ENCODE measurements at regions not wholly inside any gene's neighbourhood (a gene's known extent, or its start where the extent isn't known, plus 50 kb on each side); places are given as distances from the start of the nearest gene placed in this dataset.

DNA sequence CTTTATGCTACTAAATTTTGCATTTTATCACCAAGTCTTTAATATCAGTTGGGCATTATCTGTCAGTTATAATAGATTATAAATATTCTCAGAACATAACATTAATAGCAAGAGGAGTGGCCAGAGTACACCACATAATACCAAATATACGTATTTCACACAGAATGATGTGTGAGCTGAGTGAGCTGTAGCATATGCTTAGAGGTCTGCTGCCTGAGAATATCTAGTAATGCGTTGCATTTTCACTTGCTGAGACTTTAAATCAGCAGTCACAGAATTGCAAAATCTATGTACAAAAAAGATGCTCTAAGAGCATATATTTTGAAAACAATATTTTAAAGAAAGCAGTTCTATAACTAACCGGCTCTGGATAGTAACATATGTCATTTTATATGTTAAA is 921.1 kb upstream of the EDIL3 start:
- H3K4me3 ChIP-seq, result no peak overlapping the region
- WGBS, 2 donors, result 88 to 90% methylated on average over 3 of the region's 3 CpGs
- H3K27me3 ChIP-seq, result no peaks in the 10 kb centered on the region
- no peak for DNase-seq (ENCODE audit: low spot score in 2 of 2)
- no peak overlapping the region for H3K27ac ChIP-seq
- TF ChIP-seq, protein P1, sequence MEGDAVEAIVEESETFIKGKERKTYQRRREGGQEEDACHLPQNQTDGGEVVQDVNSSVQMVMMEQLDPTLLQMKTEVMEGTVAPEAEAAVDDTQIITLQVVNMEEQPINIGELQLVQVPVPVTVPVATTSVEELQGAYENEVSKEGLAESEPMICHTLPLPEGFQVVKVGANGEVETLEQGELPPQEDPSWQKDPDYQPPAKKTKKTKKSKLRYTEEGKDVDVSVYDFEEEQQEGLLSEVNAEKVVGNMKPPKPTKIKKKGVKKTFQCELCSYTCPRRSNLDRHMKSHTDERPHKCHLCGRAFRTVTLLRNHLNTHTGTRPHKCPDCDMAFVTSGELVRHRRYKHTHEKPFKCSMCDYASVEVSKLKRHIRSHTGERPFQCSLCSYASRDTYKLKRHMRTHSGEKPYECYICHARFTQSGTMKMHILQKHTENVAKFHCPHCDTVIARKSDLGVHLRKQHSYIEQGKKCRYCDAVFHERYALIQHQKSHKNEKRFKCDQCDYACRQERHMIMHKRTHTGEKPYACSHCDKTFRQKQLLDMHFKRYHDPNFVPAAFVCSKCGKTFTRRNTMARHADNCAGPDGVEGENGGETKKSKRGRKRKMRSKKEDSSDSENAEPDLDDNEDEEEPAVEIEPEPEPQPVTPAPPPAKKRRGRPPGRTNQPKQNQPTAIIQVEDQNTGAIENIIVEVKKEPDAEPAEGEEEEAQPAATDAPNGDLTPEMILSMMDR (IDR thresholded peaks at IDR 0.05), result no peak
- TF ChIP-seq POLR2A (IDR thresholded peaks at IDR 0.05) (no peak), EP300 (IDR thresholded peaks at IDR 0.05) (no peak)
- no peaks in the 10 kb centered on the region for H3K36me3 ChIP-seq
- H3K9me3 ChIP-seq, result no peaks in the 10 kb centered on the region
- H3K4me1 ChIP-seq, result no peaks in the 10 kb centered on the region

DNA sequence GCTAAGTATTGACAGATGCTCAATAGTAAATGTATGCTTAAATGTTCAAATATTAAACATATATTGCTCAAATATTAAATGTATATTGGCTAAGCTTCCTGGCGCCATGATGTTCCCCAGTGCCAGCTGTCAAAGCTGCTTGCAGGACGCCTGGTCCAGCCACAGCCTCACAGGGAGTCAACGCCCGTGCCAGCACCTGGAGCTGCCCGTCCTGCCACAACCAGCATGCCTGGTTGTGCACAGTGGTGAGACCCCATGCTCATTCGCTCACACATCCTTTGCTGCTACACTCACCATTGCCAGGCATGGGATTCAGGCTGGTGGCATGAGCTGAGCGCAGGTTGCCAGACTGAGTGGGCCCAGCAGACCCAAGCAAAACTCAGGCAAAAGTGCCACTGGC is 926.9 kb upstream of the EDIL3 start:
- Histone ChIP-seq H3K27ac (no peak overlapping the region), H3K9me3 (no peaks in the 10 kb centered on the region), H3K4me3 (no peak overlapping the region), H3K36me3 (no peaks in the 10 kb centered on the region), H3K4me1 (no peaks in the 10 kb centered on the region), H3K27me3 (no peaks in the 10 kb centered on the region)
- DNase-seq (ENCODE audit: low spot score in 2 of 2), result no peak
- TF ChIP-seq, protein P1 (IDR thresholded peaks at IDR 0.05), result no peak
- TF ChIP-seq EP300 (IDR thresholded peaks at IDR 0.05) (no peak), POLR2A (IDR thresholded peaks at IDR 0.05) (no peak)
- 74 to 76% methylated on average over 7 of the region's 7 CpGs for WGBS, 2 donors

DNA sequence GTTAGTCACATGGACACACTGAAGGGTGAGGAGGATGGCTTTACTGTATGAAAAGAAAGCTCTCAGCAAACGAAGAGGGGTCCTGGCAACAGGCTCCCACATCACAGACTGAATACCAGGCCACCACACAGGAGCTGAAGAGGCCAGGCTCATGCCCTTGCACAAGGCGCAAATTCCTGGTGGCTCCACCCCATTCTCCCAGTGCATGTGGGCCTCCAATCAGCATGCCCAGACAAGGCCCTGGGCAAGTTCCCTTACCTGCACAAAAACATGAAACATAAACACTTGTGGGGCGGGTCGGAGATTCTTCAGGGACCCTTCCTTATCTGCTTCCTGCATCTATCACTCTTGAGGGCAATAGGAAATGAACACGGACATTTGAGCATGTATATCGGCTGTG is 935.8 kb upstream of the EDIL3 start:
- Histone ChIP-seq H3K27ac (no peak overlapping the region), H3K4me1 (no peaks in the 10 kb centered on the region), H3K4me3 (no peak overlapping the region), H3K27me3 (no peaks in the 10 kb centered on the region), H3K36me3 (no peaks in the 10 kb centered on the region), H3K9me3 (no peaks in the 10 kb centered on the region)
- WGBS, 2 donors, result 72 to 73% methylated on average over 6 of the region's 6 CpGs
- TF ChIP-seq POLR2A (IDR thresholded peaks at IDR 0.05), result no peak
- no peak for TF ChIP-seq EP300 (IDR thresholded peaks at IDR 0.05)
- TF ChIP-seq, protein P1 (IDR thresholded peaks at IDR 0.05), result no peak
- no peak for DNase-seq (ENCODE audit: low spot score in 2 of 2)

DNA sequence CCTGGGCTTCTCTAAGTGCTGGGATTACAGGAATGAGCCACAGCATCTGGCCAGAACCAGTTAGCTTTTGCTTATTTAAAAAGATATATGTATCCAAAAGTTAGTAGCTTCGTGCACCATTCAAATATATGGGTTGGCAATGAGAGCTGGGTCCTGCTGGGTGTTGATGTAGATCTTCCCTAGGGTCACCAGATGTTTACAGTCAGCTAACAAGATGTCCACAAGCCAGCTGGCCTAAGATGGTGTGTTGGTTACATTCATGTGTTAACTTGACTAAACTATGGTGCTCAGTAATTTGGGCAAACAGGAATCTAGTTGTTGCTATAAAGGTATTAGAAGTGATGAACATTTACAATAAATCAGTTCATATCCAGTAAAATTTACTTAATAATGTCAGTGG is 948.6 kb upstream of the EDIL3 start:
- no peak for DNase-seq (ENCODE audit: low spot score in 2 of 2)
- no peak for TF ChIP-seq EP300 (IDR thresholded peaks at IDR 0.05)
- TF ChIP-seq, protein P1 (IDR thresholded peaks at IDR 0.05), result no peak
- TF ChIP-seq POLR2A (IDR thresholded peaks at IDR 0.05), result no peak
- Histone ChIP-seq H3K27ac (no peak overlapping the region), H3K36me3 (no peaks in the 10 kb centered on the region), H3K9me3 (no peaks in the 10 kb centered on the region), H3K4me3 (no peak overlapping the region), H3K4me1 (no peaks in the 10 kb centered on the region), H3K27me3 (no peaks in the 10 kb centered on the region)
- whole genome bisulfite sequencing, 2 donors, result 89 to 95% methylated on average over 1 of the region's 1 CpG

DNA sequence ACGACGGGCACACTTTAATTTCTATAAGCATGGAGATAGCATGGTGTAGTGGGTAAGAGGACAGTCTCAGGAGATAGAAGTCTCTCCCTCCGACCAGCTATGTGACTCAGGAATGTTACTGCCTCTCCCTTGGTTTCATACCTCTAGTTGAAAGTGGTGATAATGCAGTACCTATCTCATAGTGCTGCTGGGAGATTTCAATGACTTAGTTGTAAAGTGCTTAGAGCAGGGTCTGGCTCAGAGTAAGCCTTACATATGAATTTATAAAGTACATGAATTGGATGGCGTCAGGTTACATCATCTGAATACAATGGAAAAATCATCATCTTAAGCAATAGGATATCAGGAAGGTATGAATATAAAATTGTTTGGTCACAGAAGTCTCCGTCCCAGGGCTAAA is 952.8 kb upstream of the EDIL3 start:
- H3K9me3 ChIP-seq, result no peaks in the 10 kb centered on the region
- no peak for DNase-seq (ENCODE audit: low spot score in 2 of 2)
- no peaks in the 10 kb centered on the region for H3K36me3 ChIP-seq
- no peak for TF ChIP-seq POLR2A (IDR thresholded peaks at IDR 0.05)
- TF ChIP-seq EP300 (IDR thresholded peaks at IDR 0.05), result no peak
- TF ChIP-seq, protein P1 (IDR thresholded peaks at IDR 0.05), result no peak
- no peak overlapping the region for H3K27ac ChIP-seq
- WGBS, 2 donors, result 72 to 75% methylated on average over 5 of the region's 5 CpGs
- H3K4me1 ChIP-seq, result no peaks in the 10 kb centered on the region
- H3K27me3 ChIP-seq, result no peaks in the 10 kb centered on the region
- no peak overlapping the region for H3K4me3 ChIP-seq
